HG02759 (cell line): ENCODE measurements at regions not wholly inside any gene's neighbourhood (a gene's known extent, or its start where the extent isn't known, plus 50 kb on each side); places are given as distances from the start of the nearest gene placed in this dataset.
"Not testable (repeated sequence)": the region's sequence is repeated elsewhere in the genome, so short reads cannot be mapped to it uniquely, and the experiment has no call there.

Experiments used
- ATAC-seq: cut with Tn5 transposase; IDR thresholded peaks from one replicate; pipeline ENCODE4 v1.9.1; 2021; ENCODE audit warnings: mild to moderate bottlenecking, moderate library complexity; ENCODE audit not compliant: unreplicated experiment

DNA sequence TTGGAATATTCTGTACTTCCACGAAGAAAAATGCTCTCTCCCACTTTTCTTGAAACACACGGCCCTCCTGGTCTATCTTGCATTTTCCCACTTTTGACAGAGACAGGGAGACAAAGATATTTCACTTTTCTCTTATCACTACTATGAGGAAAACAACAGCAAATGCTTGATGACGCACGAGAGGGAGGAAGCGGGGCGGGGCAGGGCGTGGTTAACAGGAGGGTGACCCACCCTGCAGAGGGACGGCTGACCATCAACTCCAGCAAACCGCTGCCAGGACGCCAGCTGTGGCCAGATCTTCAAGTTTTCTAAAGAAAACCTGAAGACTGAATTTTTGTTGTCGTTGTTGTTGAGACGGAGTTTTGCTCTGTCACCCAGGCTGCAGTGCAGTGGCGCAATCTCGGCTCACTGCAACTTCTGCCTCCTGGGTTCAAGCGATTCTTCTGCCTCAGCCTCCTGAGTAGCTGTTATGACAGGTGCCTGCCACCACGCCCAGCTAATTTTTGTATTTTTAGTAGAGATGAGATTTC lies 63.8 kb downstream of the NSUN5 start:
- ATAC-seq, result not testable (repeated sequence)

DNA sequence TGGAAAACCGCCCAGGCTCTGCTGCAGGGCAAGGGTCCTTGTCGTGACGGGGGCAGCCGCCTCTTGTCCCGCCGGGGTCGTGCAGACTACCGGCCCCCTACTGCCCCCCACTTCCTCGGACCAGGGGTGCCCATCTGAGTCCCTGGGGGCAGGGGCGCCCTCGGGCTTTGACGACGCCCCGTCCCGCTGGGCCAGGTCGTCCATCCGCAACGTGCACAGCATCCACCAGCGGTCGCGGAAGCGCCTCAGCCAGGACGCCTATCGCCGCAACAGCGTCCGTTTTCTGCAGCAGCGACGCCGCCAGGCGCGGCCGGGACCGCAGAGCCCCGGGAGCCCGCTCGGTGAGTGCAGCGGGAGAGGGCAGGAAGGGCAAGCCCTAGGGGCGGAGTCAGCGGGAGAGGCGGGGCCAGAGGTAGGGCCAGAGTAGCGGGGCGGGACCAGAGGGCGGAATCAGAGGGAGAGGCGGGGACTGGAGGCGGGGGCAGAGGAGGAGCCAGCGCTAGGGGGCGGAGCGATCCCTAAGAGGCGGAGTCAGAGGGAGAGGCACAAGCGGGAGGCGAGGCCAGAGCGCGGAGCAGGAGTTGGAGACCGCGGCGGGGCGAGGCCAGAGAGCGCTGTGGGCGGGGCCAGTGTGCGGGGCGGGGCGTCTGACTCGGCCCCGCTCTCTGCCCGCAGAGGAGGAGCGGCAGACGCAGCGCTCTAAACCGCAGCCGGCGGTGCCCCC lies 73.5 kb downstream of the NSUN5 start:
- peak; percentile 92 for ATAC-seq

DNA sequence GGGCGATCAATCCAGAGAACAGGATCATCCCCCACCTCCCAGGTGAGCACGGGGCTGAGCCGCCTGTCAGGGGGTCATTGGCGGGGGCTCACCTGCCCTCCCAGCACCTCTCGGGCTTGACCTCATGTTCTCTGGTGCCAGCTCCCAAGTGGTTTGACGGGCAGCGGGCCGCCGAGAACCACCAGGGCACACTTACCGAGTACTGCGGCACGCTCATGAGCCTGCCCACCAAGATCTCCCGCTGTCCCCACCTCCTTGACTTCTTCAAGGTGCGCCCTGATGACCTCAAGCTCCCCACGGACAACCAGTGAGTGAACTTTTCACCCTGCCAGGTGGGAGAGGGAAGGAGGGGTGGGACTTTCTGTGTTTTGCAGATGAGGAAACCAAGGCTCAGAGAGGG lies 82.9 kb downstream of the NSUN5 start:
- ATAC-seq, result not testable (repeated sequence)

DNA sequence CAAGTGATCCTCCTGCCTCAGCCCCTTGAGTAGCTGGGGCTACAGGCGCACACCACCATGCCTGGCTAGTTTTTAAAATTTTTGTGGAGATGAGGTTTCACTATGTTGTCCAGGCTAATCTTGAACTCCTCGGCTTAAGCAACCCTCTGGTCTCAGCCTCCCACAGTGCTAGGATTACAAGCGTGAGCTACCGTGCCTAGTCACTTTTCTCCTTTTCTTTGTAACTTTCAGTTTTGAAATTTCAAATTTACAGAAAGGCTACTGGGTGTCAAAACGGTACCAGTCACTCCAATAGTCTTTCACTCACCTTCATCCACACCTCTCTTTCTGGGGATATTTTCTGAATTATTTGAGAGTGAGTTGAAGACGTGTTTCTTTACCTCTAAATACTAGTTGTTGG lies 86.9 kb downstream of the NSUN5 start:
- peak; percentile 42 for ATAC-seq

DNA sequence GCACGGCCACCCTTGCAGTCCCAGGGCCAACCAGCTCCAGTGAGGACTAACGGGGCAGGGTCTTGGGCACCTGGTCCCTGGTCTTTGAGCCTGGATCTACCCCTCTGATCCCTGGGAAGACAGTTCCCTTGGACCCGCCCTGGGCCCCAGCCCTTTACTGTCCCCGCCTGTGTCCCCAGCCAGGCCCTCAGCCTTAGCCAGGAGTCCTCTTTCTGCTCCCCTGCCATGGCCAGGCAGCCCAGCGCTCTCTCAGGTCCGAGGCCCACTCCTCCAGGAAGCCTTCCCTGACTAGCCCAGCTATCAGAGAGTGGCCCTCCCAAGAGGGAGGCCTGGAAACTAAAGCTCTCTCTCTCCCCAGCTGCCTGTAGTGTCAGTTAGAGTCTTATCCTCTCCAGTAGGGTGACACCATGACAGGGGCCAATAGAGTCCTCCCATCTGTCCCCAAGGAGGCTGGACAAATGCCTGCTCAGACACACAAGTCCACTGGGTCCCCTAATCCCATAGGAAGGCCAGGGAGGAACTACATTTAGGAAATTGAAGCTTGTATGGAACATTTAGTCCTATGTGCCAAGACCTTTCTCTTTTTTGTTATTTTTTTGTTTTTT lies 87.8 kb downstream of the NSUN5 start:
- ATAC-seq, result peak; percentile 37

DNA sequence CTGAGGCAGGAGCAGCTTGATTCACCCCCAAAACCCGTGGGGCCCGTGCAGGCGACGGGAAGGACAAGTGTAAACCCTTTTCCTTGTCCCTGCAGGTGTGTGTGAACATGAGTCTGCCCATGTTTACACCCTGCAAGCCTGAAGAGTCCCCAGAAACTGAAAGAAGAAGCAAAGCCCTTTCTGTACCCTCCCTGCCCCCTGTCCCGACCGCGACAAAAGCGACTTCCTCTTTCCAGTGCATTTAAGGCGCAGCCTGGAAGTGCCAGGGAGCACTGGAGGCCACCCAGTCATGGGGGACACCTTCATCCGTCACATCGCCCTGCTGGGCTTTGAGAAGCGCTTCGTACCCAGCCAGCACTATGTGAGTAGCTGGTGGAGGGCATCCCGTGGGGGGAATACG lies 88.3 kb downstream of the NSUN5 start:
- ATAC-seq, result peak; percentile 81

DNA sequence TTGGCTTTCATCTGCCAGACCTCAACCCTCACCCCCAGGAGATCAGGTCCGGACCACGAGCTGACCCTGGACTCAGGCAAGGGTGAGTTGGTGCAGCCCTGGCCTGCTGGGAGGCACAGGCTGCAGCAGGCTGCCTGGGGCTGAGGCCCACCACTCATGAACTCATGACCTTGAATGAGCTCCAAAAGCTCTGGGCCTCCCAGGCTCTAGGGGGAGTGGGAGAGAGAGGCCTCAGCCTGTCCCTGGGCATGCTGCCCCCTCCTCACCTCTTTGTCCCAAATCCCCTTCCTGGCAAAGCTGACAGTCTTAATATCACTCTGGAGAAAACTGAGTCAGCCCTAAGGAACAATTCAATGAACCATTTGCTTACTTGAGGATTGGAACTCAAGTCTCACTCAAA lies 89.8 kb downstream of the NSUN5 start:
- not testable (repeated sequence) for ATAC-seq

DNA sequence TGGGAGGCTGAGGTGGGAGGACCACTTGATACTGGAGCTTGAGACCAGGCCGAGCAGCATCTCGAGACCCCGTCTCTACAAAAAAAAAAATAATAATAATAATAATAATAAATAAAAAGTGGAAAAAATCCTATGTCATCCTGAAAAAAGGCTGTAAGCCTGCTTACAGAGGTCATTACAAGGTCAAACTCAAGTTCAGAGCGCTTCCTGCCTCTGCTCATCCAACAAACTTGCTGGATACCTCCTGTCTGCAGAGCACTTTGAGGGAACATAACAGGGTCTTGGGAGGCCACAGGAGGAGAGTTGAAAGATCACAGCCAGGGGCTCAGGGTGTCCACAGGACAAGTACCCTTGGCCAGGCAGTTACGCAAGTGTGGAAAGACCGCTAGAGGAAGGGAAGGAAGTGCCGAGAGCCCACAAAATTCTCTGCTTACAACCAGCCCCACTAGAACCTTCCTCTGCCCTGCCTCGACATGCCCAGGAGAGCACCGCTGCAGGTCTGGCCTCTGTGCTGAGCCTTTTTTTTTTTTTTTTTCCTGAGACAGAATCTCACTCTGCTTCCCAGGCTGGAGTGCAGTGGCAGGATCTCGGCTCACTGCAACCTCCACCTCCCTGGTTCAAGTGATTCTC lies 92.5 kb downstream of the NSUN5 start:
- not testable (repeated sequence) for ATAC-seq

DNA sequence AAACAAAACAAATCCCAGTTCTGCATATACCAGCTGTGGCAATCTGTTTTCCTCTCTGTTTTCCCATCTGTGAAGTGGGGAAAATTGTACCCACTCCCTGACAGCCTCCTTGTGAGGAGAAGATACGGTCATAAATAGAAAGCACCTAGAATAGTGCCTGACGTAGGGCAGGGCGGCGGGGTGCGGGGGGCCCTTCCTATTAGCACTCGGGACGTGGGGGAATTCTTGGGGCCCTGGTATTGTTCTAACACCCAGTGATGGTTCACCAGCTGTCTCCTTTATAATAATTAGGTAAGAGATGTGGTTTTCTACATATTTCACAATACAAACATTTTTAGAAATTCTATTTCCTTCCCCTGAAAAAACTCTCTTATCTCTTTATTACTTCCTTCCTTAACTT lies 93.4 kb downstream of the NSUN5 start:
- peak; percentile 24 for ATAC-seq

DNA sequence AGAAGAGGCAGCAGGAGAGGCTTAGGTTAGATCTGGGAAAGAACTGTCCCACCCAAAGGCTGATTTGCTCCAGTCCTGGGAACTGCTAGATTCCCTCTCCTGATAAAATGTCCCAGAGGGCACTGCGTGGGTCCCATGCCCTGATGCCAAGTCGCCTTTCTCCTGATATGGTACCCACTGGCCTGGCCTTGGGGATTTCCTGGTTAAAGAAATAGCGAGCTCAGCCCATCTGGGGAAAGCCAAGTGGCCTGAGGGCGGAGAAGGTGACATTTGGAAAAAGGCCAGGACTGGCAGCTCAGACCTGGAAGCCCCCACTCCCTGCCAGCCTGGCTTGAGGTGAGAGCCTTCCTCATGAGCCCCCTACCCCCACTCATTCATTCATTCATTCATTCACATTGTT lies 94.2 kb downstream of the NSUN5 start:
- not testable (repeated sequence) for ATAC-seq

DNA sequence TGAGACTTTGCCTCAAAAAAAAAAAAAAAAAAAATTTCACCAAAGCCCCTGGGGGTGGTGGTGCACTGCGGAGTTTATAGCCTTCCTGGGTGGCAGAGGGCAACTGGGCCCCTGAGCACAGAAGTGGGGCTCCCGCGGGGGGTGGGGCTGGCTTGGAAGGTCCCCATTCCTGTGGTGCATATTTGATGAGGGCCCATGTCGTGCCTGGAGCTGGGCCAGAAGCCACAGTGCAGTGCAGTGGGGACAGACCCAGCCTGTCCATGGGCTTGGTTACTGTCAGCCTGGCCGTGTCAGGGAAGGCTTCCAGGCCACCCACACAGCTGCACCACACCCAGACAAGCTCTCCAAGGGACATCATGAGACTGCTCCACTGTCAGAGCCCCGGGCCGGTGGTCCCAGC lies 95.5 kb downstream of the NSUN5 start:
- peak; percentile 36 for ATAC-seq

DNA sequence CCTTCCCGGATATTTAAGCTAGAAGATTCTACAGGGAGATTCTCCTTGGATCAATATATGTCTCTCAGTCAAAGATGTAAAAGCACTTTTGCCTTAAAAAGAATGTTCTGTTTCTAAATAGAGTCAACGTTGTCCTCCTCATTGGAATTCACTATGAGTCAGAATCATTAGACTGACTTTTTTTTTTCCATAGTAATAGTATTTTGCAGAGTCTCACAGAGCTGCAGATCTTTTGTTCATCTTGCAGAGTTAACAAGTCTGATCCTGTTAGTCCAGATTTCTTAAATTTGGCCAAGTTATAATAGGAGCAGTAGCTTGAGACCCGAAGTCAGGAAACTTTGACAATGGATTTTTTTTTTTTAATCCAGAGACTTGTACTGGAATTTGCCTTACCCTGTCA lies 103.0 kb downstream of the NSUN5 start:
- not testable (repeated sequence) for ATAC-seq

DNA sequence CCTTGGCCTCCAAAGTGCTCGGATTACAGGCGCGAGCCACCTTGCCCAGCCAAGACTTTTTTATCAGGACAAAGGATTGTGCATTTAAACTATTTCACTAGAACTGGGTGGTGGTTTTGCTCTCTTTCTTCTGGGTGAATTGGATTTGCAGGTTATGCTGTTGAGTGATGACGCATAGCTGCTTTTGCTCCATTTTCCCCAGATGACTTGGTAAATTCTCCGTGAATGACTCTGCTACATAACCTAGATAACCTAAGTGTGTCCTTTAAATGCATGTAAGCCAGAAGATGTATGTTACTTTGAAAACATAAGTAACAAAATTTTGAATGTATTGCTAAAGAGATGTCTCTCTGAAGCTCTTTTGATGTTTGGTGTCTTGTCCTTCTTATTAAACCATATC lies 103.7 kb downstream of the NSUN5 start:
- ATAC-seq, result not testable (repeated sequence)

DNA sequence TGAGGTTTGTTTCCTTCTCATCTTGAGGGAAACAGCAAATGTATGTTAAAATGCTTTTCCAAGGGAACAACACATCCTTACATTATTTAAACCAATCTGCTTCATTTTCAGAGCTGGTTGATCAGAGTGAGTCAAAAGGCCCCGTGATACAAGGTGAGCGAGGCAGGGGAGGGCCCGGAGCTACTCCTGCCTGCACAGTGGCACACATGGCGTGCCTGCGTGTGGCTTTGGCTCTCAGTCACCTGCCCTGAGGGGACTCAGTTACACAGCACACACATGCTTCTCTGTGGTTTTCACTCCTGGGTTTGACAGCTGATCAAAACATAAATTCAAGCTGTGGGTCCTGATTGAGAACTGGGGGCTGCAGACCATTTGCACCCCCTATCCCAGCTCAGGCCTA lies 105.3 kb downstream of the NSUN5 start:
- ATAC-seq, result not testable (repeated sequence)

DNA sequence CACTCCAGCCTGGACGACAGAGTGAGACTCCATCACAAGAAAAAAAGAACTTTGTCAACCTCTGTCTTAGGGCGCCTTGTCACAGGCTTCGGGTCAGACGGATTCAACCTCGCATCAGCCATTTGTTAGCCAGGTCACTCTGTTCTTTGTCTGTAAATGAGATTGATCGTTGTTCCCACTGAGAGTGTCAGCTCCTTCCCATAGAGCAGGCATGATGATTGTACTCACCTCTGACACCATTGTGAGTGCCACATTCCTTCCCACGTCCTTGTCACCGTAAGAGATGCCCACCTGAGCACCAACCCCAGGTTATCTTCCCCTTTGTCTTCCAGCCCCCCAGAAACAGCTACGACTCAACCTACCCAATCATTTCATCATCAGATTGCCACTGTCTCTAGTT lies 107.4 kb downstream of the NSUN5 start:
- not testable (repeated sequence) for ATAC-seq

DNA sequence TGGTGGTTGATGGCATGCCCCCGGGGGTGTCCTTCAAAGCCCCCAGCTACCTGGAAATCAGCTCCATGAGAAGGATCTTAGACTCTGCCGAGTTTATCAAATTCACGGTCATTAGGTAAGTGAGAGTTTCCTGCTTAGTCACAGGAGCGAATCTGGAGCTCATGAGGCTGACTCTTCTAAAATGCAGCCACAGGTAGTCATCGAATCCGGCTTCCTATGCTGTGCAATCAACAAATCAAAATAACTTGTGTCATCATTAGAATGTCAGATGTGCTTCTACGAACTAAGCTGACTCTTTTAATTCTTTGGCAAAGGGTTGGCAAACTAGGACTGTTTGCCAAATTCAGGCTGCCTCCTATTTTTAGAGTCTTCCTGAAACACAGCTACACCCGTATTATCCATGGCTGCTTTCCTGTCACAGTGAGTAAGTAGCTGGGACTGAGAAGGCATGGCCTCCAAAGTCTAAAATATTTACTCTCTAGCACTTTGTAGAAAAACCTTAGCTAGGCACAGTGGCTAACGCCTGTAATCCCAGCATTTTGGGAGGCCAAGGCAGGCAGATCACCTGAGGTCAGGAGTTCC lies 108.0 kb downstream of the NSUN5 start:
- not testable (repeated sequence) for ATAC-seq

DNA sequence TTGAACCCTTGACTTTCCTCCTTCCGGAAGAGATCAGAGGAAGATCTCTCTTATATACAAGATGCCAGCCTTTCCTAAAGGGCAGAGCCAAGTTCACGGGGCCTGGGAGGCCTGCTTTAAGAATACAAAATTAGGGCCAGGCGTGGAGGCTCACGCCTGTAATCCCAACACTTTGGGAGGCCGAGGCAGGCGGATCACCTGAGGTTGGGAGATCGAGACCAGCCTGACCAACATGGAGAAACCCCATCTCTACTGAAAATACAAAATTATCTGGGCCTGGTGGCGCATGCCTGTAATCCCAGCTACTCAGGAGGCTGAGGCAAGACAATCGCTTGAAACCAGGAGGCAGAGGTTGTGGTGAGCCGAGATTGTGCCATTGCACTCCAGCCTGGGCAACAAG lies 108.2 kb upstream of the SPDYE9 start:
- not testable (repeated sequence) for ATAC-seq

DNA sequence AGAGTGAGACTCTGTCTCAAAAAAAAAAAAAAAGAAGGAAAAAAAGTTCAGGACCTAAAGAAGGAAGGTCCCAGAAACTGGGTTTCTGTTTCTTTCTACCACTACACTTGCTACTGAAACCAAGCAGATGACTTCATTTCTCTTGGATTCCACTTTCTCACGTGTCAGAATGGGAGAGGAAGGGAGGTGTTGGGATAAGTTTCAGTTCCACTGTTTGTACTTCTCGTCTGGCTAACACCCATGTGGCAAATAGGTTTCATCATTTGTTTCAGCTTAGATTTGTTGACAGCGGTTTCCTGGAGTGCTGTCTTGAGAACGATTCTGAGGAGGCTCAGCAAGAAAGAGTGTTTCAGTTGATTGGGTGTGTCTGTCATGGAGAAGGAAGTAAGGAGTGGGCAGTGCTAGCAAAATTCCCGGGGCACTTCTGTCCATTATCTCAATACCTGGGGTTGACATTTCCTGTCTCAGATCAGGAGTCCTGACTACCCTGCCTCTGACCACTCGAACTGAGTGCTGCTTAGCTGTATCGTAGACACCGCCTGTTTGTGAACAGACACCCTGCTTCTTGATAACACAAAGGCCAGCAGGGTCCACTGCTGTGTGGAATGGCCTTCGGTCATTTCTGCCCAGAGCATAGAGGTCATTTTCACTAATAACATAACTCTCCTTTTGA lies 104.8 kb upstream of the SPDYE9 start:
- not testable (repeated sequence) for ATAC-seq

DNA sequence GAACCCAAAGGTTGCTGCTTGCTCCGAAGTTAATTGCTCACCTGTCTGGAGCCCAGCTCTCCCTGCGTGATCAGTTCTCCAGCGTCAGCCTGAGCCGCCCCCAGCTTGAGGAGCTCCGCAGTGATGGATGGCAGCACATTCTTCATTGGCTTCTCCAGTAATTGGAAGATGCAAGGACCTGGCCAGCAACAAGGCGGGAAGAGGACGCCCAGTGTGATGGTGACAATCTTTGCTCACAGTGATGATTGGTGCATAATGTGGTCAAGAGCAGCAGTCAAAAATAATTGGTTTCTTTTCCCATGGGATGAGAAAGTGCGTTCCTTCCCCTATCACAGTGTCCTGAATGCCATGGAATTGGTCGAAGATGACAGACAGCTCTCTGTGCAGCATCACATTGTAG lies 102.4 kb upstream of the SPDYE9 start:
- not testable (repeated sequence) for ATAC-seq

DNA sequence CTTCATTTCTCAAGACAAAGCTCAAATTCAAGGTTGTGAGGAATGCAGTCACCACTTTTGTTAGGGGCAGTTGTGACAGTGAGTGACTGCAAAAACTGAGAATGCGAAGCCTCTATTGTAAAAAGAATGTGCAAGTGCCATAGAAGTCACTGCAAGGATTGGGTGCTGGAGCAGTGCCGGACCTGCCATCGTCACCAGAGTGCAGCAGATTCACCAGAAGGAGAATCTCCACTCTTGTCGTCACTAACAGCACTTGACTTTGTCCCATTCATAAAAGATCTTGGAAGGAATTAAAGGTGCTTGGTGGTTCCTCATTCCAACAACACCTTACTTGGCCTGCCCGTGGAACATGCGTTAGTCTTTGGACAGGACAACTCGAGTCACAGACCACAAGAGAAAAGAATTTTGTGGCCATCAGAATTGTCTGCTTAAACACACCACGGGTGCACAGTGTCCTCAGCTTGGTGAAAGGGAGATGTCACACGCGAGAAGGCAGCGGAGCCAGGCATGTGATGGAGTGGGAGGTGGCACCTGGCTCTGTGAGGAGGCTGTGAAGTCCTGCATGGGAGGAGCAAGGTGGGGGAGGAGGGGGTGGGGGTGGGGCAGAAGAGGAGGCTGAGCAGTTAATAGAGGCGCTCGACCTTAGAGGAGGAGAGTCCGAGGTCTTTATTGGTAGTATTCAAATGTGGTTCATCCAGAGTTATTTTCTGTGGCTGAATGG lies 100.9 kb upstream of the SPDYE9 start:
- ATAC-seq, result not testable (repeated sequence)
